AG09309 (cell line): ENCODE measurements at regions not wholly inside any gene's neighbourhood (a gene's known extent, or its start where the extent isn't known, plus 50 kb on each side); places are given as distances from the start of the nearest gene placed in this dataset.

ENCODE experiments used
- DNase-seq: peaks from one replicate; pipeline ENCODE4 v3.0.0-alpha.2; 2010; ENCODE audit warnings: low read depth
- H3K4me3 ChIP-seq: 2 replicates; pipeline ENCODE4 v1.5.1; 2011; ENCODE audit warnings: mild to moderate bottlenecking, low read depth, low read length, moderate library complexity; ENCODE audit not compliant: control insufficient read depth
- CTCF ChIP-seq: IDR thresholded peaks from 2 replicates; pipeline ENCODE4 v1.5.1; 2011; ENCODE audit warnings: mild to moderate bottlenecking, low read depth, low read length, inconsistent platforms; ENCODE audit not compliant: insufficient read depth, control insufficient read depth; ENCODE audit errors: missing control alignments

- no peak for DNase-seq
- TF ChIP-seq CTCF, result no peak
- no peak overlapping the region for H3K4me3 ChIP-seq
Measured at GRCh38 chr6:103783329-103783728, 1076.4 kb downstream of the HACE1 start.

- no peak for DNase-seq
- TF ChIP-seq CTCF, result no peak
Measured at GRCh38 chr6:103769431-103769830, 1090.3 kb downstream of the HACE1 start.

GRCh38 chr6:103750603-103751002, 1109.1 kb downstream of the HACE1 start:
- no peak overlapping the region for H3K4me3 ChIP-seq
- no peak for TF ChIP-seq CTCF
- DNase-seq, result no peak

More at GRCh38 chr6:103769431-103769830, 1090.3 kb downstream of the HACE1 start:
- no peak overlapping the region for H3K4me3 ChIP-seq

GRCh38 chr6:103734016-103734415, 1125.7 kb downstream of the HACE1 start:
- H3K4me3 ChIP-seq, result no peak overlapping the region
- DNase-seq, result no peak
- no peak for TF ChIP-seq CTCF

- no peak overlapping the region for H3K4me3 ChIP-seq
- DNase-seq, result no peak
- no peak for TF ChIP-seq CTCF
Measured at GRCh38 chr6:103729658-103730057, 1130.1 kb downstream of the HACE1 start.

GRCh38 chr6:103723438-103724322, 1136.0 kb downstream of the HACE1 start:
- DNase-seq, result no peak
- H3K4me3 ChIP-seq, result no peak overlapping the region
- no peak for TF ChIP-seq CTCF
